ENCODE measurements at regions not wholly inside any gene's neighbourhood (a gene's known extent, or its start where the extent isn't known, plus 50 kb on each side); places are given as distances from the start of the nearest gene placed in this dataset.
"Not testable (repeated sequence)": the region's sequence is repeated elsewhere in the genome, so short reads cannot be mapped to it uniquely, and the experiment has no call there.

DNA sequence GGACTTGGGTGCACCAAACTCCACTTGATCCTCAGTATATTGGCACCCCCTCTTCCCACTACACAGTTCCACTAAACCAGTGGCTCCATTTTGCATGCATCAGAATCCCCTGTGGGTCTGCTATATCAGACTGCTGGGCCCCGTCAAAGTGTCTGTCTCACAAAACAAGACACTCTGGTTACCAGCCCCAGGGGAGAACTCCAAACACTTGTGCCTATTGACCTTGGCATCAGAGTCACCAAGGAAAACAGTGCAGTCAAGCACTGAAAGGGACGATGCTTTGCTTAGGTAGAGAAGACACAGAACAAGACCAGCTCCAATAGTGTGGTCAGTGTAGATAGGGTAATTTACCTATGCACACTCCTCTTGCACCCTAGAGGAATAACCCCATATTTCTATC lies 205.8 kb upstream of the RAI14 start:
- no peak for DNase-seq

GRCh38 chr5:34452170-34452828 lies 203.8 kb upstream of the RAI14 start:
- DNase-seq, result no peak

GRCh38 chr5:34455098-34455497 lies 201.0 kb upstream of the RAI14 start:
- no peak for DNase-seq

DNA sequence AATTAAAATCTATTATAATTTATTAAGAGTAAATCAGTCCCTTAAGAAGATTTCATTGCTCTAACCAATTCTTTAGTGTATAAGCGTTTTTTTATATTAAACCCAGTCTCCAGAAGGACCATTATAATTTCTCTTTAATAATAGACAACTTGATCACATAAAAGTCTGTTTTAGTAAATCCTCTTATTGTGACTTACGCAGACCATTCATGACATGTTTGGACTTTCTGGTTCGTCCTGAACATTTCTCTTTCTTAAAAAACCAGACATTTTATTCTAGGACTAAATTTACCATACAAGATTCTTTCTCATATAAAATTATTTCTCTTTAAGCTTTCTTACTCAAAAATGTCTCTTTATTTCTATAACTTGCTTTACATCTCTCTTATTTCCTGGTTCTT lies 196.2 kb upstream of the RAI14 start:
- no peak for DNase-seq

DNA sequence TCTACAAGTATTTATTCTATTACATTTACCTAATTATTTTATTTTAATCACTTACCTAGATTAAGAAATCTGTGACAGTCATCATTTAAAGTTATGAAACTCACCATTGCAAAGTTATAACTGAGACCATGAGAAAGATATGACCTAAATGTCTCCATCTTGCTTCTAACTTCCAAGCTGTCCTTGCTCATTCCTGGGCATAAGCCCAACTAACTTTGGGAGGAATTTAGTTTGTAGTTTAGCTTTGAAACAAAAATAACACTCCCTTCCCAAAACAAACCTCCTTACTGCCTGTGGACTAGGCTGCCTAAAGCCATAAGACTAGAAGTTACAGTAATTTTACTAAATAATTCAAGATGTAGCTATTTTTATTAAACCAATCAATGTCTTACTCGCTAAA lies 195.6 kb upstream of the RAI14 start:
- no peak for DNase-seq

GRCh38 chr5:34464829-34465228 lies 191.3 kb upstream of the RAI14 start:
- DNase-seq, result no peak

DNA sequence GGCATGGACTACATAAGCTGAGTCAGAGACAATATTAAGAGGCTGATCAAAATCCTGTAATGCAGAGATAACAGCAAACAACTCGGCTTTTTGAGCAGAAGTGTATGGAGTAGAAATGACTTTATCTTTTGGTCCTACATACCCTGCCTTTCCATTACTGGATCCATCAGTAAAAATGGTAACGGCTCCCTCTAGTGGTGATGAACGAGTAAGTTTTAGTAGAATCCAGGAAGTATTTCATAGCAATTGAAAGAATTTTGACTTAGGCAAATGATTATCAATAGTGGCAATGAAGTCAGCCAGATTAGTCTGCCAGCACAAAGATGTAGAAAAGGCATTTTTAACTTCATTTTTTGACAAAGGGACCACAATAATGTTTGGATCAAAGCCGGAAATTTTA lies 190.8 kb upstream of the RAI14 start:
- not testable (repeated sequence) for DNase-seq

DNA sequence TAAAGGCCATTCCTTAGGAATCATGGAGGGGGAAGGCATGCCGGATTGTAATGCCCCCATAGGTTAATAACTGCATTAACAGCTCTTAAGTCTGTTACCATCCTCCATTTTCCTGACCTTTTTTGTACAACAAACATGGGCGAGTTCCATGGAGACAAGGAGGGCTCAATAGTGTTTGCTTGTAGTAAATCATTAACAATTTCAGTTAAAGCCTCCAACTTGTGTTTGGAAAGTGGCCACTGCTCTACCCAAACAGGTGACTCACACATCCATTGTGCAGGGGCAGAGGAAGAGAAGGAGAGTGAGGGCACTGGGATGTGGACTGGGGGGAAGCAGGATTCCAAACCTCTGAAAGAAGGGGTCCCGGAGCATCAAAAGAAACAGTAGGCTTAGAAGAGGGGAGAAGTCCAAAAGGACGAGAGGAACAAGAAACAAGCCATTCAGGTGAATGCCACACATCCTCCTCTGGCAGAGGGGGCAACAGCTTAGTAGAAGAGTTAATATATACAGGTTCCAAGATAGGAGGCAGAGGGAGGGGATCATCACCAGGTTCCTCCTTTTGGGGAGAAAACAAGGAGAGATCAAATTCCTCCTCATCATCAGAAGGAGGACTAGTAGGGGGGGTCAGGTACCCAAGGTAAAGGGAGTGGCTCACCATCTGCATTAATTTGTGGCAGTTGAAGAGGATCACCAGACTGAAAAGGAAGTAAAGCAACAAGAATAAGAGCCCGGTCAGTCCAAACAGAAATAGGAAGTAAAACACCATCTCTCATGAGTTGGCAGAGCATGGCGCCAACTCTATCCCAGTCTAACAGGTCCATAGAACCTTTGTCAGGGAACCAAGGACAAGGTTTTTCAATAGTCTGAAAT lies 189.4 kb upstream of the RAI14 start:
- not testable (repeated sequence) for DNase-seq

- no peak for DNase-seq
These were observed 188.7 kb upstream of the RAI14 start for GRCh38 chr5:34467436-34467835.

- not testable (repeated sequence) for DNase-seq
These were observed 188.1 kb upstream of the RAI14 start for GRCh38 chr5:34467984-34468383.

- DNase-seq, result no peak
These were observed 186.2 kb upstream of the RAI14 start for GRCh38 chr5:34469971-34470370.

- DNase-seq, result no peak
These were observed 181.5 kb upstream of the RAI14 start for GRCh38 chr5:34474573-34475021.

DNA sequence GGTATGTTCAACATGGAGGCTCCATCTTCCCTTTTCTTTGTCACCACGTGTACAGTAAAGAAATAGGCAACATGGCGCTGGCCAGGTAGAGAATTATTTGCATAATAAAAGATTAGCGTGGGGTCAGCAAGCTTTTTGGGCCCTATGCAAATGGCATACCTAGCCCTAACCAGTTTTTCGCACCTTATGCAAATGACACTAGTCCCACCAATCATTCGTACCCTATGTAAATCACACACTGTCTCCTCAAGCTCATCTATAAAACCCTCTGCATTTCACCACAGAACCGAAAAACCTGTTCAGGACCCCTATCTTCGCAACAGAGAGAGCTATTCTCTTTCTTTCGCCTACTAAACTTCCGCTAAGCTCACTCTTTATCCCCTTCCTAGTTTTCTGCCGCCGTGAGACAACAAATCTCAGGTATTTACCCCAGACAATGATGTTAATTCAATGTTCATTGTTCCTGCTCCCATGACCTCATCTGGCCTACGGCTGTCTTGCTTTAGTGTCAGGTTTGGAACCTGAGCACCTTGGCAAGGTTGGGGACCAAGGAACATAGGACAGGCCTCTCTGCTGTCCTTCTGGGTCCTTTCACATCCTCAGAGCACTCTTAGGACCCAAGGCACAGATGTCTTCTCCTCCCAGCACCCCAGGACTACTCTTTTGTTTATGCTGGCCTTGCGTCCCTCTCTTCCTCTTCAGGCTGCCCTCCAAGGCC lies 180.7 kb upstream of the RAI14 start:
- no peak for DNase-seq

DNA sequence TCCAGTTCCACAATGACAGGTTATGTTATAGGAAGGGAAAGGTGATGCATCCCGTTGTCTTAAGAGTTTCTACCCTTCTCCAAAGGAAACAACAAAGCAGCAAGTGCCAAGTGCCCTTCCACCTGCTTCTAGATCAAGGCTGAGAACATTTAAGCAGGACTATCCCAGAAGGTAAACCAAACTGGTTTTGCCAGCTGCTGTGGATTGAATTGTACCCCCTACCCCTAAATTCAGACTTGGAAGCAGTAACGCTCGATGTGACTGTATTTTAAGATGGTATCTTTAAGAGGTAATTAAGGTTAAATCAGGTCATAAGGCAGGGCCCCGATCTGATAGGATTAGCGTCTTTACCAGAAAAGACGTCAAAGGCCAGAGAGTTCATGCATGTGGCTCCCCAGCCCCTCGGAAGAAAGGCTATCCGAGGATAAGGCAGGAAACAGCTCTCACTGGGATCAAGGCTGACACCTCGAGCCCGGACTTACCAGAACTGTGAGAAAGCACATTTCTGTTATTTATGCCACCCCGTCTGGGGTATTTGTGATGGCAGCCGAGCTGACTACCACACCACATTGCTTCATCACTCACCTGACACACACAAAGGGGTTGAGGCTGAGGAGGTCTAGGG lies 179.1 kb upstream of the RAI14 start:
- DNase-seq, result no peak

DNA sequence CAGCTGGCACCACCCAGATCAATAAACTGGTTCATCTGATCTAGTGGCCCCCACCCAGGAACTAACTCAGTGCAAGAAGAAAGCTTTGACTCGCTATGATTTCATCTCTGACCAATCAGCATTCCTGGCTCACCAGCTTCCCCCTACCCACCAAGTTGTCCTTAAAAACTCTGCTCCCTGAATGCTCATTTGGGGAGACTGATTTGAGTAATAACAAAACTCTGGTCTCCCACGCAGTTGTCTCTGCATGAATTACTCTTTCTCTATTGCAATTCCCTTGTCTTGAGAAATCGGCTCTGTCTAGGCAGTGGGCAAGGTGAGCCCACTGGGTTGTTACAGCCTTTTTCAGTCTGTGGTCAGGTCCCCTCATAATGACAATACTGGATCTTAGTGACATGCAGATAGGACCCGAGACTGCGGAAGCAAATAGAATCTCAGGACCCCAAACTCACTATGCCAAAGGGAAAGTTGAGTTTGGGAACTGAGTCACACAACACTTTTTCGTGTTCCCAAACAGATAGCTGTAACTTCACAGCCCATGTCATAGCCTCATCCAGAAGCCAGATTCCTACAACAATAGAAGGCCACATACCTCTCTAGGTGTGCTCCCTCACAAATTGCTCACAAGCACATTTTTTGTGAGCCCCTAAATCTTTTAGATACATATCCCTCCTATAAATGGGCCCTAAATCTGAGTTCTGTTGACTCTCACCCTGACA lies 175.2 kb upstream of the RAI14 start:
- no peak for DNase-seq

- DNase-seq, result no peak
These were observed 172.6 kb upstream of the RAI14 start for GRCh38 chr5:34483442-34484033.

GRCh38 chr5:34484216-34484920 lies 171.8 kb upstream of the RAI14 start:
- DNase-seq, result no peak

DNA sequence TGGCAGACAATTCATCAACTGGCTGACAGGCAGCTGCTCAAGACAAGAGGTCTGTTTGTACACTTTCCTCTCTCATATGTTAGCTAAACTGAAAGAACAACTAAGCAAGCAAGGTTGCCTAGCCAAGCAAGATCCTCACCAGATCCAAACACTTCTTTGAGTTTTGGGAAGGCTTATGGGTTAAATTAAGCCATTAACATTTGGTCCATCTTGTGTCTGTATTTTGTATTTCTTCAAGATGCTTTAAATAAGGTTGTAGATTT lies 170.4 kb upstream of the RAI14 start:
- no peak for DNase-seq

DNA sequence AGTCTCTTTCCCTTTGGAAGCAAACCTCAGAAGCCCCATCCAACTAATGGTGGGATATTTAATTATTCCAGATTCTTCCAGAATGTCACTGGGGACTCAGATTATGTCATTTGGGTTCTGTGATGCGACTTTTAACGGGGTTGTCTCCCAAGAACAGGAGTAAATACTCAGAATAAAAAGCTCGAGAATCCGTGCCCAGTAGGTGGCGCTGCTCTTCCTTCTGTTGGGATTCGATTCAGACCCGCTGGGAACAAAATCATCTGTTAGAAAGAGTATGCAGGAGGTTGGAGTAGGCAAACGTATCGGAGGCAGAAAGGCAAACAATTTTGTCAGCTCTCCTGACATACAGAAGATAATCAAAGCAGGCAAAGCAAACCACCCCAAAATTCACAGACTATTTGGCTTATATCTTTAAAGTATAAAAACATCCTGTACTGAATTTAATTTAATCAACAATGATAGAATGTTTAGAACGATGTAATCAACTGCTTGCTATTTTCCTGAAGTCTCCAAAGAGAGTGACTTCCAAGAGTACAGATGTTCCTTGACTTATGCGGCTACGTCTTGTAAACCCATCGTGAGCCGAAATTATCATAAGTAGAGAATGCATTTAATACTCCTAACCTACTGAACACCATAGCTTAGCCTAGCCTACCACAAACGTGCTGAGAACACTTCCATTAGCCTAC lies 169.8 kb upstream of the RAI14 start:
- peak; percentile 76 to 82 for DNase-seq

- DNase-seq, result no peak
These were observed 169.3 kb upstream of the RAI14 start for GRCh38 chr5:34486849-34487158.

GRCh38 chr5:34487159-34487879 lies 168.8 kb upstream of the RAI14 start:
- DNase-seq, result no peak
